Ishikawa (cell line): ENCODE measurements at regions not wholly inside any gene's neighbourhood (a gene's known extent, or its start where the extent isn't known, plus 50 kb on each side); places are given as distances from the start of the nearest gene placed in this dataset.

ENCODE experiments used
- FOXM1 ChIP-seq: IDR thresholded peaks from 2 replicates; pipeline ENCODE4 v1.6.1; 2012; ENCODE audit warnings: low read depth, borderline replicate concordance
- NFIC ChIP-seq: IDR thresholded peaks from 2 replicates; pipeline ENCODE4 v1.6.1; 2012
- TF ChIP-seq, protein P1 (sequence below): IDR thresholded peaks from 2 replicates; pipeline ENCODE4 v1.6.1; 2012

DNA sequence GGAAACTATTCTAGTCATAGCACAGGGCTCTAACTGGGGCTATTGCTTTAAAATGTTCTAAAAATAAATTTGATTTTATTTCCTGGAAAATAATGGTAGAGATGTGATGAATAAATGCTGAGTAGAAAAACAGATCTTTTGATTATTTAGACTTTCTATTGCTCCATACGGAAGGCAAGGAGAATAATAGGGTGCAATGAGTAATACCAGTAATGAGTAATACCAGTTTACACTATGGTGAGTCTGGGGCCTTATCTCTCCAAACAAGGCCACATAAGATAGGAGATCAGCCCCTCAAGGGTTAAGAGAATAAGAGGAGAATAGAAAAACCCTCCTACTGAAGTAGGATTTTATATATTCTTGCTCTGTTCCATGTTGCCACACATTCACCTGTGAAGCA, 390.4 kb downstream of the KLF5 start:
- TF ChIP-seq, protein P1, sequence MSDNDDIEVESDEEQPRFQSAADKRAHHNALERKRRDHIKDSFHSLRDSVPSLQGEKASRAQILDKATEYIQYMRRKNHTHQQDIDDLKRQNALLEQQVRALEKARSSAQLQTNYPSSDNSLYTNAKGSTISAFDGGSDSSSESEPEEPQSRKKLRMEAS: no peak
- TF ChIP-seq NFIC (no peak), FOXM1 (no peak)
